Neutrophil (primary cell): ENCODE measurements at regions not wholly inside any gene's neighbourhood (a gene's known extent, or its start where the extent isn't known, plus 50 kb on each side); places are given as distances from the start of the nearest gene placed in this dataset.

Experiments
- H3K27ac ChIP-seq: fragments of 200-600 bp; sonication (generic); 2 replicates; pipeline ENCODE4 v1.5.1; 2016; ENCODE audit warnings: mild to moderate bottlenecking, moderate library complexity
- H3K27me3 ChIP-seq: fragments of 200-600 bp; sonication (generic); 2 replicates; pipeline ENCODE4 v1.6.0; 2016; ENCODE audit warnings: mild to moderate bottlenecking
- H3K36me3 ChIP-seq: fragments of 200-600 bp; sonication (generic); 2 replicates; pipeline ENCODE4 v1.5.1; 2017
- H3K4me1 ChIP-seq, 2 experiments: fragments of 200-600 bp in 1 of 2; sonication (generic) in 1 of 2; 1 replicate in 1 of 2; 2 replicates in 1 of 2; pipeline versions ENCODE4 v1.5.1 to v1.6.1; 2013 to 2016; ENCODE audit warnings: low read depth in 1 of 2, low read length in 1 of 2, mild to moderate bottlenecking in 1 of 2, moderate library complexity in 1 of 2; ENCODE audit not compliant: control insufficient read depth in 1 of 2, insufficient read depth in 1 of 2
- H3K4me3 ChIP-seq, 2 experiments: fragments of 200-600 bp in 1 of 2; sonication (generic) in 1 of 2; 1 replicate in 1 of 2; 2 replicates in 1 of 2; pipeline ENCODE4 v1.5.1; 2013 to 2016; ENCODE audit warnings: low read depth in 1 of 2, low read length in 1 of 2, mild to moderate bottlenecking in 1 of 2, moderate library complexity in 1 of 2
- H3K9me3 ChIP-seq: fragments of 200-600 bp; sonication (generic); 2 replicates; pipeline ENCODE4 v1.5.1; 2016
- CTCF ChIP-seq: fragments of 200-600 bp; sonication (generic); IDR thresholded peaks from 2 replicates; pipeline ENCODE4 v1.5.1; 2016; ENCODE audit warnings: antibody characterized with exemption

- peaks cover 4% of the 10 kb centered on the region for H3K27me3 ChIP-seq
- no peaks in the 10 kb centered on the region for H3K9me3 ChIP-seq
- no peak overlapping the region for H3K27ac ChIP-seq
- no peak for TF ChIP-seq CTCF
- no peaks in the 10 kb centered on the region for H3K36me3 ChIP-seq
- H3K4me1 ChIP-seq: no peaks in the 10 kb centered on the region
- H3K4me3 ChIP-seq: no peak overlapping the region
Measured at GRCh38 chr13:112246731-112247470, 129.3 kb upstream of the SPACA7 start.

GRCh38 chr13:112247471-112248405, 128.4 kb upstream of the SPACA7 start:
- no peaks in the 10 kb centered on the region for H3K9me3 ChIP-seq

GRCh38 chr13:112248406-112248760, 127.8 kb upstream of the SPACA7 start:
- Histone ChIP-seq H3K27me3 (no peaks in the 10 kb centered on the region), H3K4me1 (no peaks in the 10 kb centered on the region), H3K36me3 (no peaks in the 10 kb centered on the region), H3K4me3 (no peak overlapping the region), H3K27ac (no peak overlapping the region), H3K9me3 (no peaks in the 10 kb centered on the region)
- no peak for TF ChIP-seq CTCF

More at GRCh38 chr13:112247471-112248405, 128.4 kb upstream of the SPACA7 start:
- Histone ChIP-seq H3K4me3 (no peak overlapping the region), H3K4me1 (no peaks in the 10 kb centered on the region), H3K27me3 (peaks cover 3% of the 10 kb centered on the region), H3K27ac (no peak overlapping the region), H3K36me3 (no peaks in the 10 kb centered on the region)
- TF ChIP-seq CTCF: no peak

GRCh38 chr13:112248862-112249592, 127.1 kb upstream of the SPACA7 start:
- Histone ChIP-seq H3K27me3 (no peaks in the 10 kb centered on the region), H3K4me3 (no peak overlapping the region), H3K36me3 (no peaks in the 10 kb centered on the region), H3K4me1 (no peaks in the 10 kb centered on the region), H3K9me3 (no peaks in the 10 kb centered on the region), H3K27ac (no peak overlapping the region)
- no peak for TF ChIP-seq CTCF
